ENCODE measurements at regions not wholly inside any gene's neighbourhood (a gene's known extent, or its start where the extent isn't known, plus 50 kb on each side); places are given as distances from the start of the nearest gene placed in this dataset.
"Not testable (repeated sequence)": the region's sequence is repeated elsewhere in the genome, so short reads cannot be mapped to it uniquely, and the experiment has no call there.

DNA sequence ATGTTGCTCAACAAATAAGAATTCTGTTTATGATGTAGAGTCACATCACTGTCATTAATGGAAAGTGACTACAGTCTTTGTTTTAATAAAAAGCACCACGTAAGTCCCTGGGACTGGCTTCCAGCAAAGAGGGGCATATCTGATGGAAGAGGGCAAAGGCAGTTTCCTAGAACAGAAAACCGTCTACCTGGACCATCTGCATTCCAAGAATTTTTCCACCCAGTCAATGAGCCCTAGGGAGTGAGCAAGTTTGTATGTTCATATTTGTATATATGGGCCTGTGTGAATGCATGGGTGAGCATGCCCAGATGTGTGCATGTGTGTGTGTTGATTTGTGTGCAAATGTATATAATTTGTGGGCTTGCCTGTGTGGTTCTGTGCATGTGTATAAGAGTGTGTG lies 156.8 kb upstream of the SEMA6A start:
- TF ChIP-seq, protein P1, sequence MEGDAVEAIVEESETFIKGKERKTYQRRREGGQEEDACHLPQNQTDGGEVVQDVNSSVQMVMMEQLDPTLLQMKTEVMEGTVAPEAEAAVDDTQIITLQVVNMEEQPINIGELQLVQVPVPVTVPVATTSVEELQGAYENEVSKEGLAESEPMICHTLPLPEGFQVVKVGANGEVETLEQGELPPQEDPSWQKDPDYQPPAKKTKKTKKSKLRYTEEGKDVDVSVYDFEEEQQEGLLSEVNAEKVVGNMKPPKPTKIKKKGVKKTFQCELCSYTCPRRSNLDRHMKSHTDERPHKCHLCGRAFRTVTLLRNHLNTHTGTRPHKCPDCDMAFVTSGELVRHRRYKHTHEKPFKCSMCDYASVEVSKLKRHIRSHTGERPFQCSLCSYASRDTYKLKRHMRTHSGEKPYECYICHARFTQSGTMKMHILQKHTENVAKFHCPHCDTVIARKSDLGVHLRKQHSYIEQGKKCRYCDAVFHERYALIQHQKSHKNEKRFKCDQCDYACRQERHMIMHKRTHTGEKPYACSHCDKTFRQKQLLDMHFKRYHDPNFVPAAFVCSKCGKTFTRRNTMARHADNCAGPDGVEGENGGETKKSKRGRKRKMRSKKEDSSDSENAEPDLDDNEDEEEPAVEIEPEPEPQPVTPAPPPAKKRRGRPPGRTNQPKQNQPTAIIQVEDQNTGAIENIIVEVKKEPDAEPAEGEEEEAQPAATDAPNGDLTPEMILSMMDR (IDR thresholded peaks at IDR 0.05): no peak
- TF ChIP-seq ZFX (IDR thresholded peaks at IDR 0.05; ENCODE audit: borderline replicate concordance): no peak
- H3K27ac ChIP-seq: no peak overlapping the region

DNA sequence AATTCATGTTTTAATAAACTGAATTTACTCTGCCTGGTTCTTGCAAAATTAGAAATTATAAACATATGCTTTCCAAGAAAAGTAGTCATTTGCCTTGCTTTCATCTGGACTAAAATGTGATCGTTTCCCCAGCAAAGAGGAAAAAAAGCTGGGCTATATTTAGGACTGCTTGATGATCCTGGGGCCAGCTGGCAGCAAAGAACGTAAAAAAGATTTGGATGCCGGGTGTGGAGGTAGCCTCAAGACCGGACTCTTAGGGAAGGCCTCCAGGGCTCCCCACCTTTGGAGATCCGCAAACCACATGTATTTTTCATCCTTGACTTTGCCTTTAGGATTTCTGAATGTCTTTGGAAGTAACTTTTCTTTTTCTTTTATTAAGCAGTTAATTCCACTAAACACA lies 156.1 kb upstream of the SEMA6A start:
- TF ChIP-seq, protein P1 (IDR thresholded peaks at IDR 0.05): no peak
- no peak for TF ChIP-seq ZFX (IDR thresholded peaks at IDR 0.05; ENCODE audit: borderline replicate concordance)
- no peak overlapping the region for H3K27ac ChIP-seq

DNA sequence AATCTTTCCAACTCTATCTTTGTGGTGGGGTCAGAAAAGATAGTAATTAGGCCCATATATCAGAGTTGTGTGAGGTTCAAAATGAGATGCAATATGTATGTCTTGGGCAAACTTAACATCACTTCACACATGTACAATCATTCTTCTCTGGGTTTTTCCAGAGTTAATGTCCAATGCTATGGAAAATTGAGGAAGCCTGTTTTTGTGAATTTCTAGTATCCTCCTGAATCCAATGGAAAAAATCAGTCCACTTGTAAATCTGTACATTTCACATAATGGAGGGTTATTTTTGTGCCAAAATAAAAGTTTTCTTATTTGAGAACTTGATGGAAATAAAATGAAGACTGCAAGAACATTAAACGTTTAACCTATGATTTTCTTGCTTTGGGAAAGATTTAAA lies 155.6 kb upstream of the SEMA6A start:
- H3K27ac ChIP-seq: no peak overlapping the region
- no peak for TF ChIP-seq ZFX (IDR thresholded peaks at IDR 0.05; ENCODE audit: borderline replicate concordance)
- TF ChIP-seq, protein P1 (IDR thresholded peaks at IDR 0.05): no peak

DNA sequence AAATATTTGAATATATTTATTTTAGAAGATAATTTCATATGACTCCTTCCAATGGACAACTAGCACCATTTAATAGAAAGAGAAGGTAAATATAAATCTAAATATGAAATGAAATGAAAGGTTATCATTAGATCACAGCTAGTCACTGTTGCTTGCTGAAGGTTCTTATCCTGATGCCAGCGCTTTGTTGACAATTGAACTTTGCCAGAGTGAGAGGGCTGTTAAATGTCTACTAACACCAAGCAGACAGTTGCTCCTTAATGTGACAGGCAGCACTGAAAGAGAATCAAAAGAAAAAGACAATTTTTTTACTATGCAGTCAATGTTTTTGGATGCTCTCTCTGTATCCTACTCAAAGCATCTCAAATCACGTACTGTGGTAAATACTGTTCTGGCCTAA lies 152.6 kb upstream of the SEMA6A start:
- TF ChIP-seq ZFX (IDR thresholded peaks at IDR 0.05; ENCODE audit: borderline replicate concordance): no peak
- TF ChIP-seq, protein P1 (IDR thresholded peaks at IDR 0.05): no peak
- no peak overlapping the region for H3K27ac ChIP-seq

DNA sequence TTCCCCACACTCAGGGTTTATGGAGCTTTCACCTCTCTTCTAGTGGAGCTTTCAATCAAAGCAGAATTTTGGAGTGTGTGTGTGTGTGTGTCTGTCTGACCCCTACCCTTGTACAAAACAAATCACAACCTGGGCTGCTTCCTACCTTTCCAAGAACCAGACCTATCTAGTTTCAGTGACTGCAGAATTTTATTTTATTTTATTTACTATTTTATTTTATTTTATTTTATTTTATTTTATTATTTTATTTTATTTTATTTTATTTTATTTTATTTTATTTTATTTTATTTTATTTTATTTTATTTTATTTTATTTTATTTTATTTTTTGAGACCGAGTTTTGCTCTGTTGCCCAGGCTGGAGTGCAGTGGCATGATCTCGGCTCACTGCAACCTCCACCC lies 151.6 kb upstream of the SEMA6A start:
- H3K27ac ChIP-seq: not testable (repeated sequence)

DNA sequence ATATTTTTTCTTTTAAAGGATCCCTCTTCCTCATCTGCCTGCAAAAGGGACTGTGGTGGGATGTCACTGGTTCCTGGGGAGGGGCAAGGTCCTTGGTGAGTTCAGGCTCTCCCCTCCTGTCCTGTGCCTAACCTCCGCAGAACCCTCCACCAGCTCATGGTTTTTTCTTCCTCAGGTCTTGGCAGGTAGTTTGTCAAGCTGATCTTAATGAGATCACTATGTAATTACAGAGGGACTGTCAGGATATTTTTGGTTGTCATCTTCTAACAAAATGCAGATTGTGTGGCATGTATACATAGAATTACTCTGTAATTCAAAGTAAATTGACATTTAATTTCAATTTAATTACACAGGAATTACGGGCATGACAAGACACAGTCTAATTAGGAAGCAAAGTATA lies 150.3 kb upstream of the SEMA6A start:
- no peak overlapping the region for H3K27ac ChIP-seq
- TF ChIP-seq, protein P1 (IDR thresholded peaks at IDR 0.05): no peak
- no peak for TF ChIP-seq ZFX (IDR thresholded peaks at IDR 0.05; ENCODE audit: borderline replicate concordance)

DNA sequence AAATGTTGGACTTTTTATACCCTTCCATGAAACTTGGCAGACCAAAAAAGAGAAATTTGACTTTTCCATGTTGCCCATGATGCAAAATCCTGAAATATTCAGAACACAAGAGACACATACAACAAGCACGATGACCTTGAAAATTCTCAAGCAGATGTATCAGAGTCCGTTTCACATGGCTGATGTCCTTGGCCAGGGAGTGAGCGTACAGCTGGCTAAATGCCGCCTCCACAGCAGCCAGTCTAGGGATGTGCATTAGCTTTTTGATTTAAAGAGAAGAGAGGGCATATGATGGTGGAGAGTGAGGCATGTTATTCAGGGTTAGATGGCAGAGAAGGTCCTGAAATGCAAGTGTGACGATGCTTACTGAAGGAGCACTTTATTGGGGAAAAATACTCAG lies 148.0 kb upstream of the SEMA6A start:
- H3K27ac ChIP-seq: no peak overlapping the region
- TF ChIP-seq, protein P1 (IDR thresholded peaks at IDR 0.05): no peak
- no peak for TF ChIP-seq ZFX (IDR thresholded peaks at IDR 0.05; ENCODE audit: borderline replicate concordance)

DNA sequence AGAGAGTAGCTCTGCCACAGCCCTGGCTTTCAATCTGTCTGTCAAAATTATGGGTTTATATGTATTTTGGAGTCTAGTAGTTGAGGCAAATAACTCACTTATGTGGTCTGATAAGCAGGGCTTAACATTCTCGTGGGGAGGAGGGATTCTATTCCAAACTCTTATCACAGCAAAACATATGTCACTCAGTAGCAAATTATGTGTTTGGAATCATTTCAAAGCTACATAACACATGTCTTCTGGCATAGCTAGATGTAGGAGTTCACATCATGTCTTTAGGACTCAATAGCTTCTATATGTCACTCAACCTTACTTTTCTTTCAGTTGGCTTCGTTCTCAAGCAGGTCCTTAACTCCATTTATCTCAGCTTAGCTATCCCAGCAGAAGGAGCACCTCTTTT lies 144.5 kb upstream of the SEMA6A start:
- TF ChIP-seq ZFX (IDR thresholded peaks at IDR 0.05; ENCODE audit: borderline replicate concordance): no peak
- TF ChIP-seq, protein P1 (IDR thresholded peaks at IDR 0.05): no peak
- no peak overlapping the region for H3K27ac ChIP-seq

Data from 22Rv1 (cell line).